Prostate gland (tissue), 2 donors: ENCODE measurements at regions not wholly inside any gene's neighbourhood (a gene's known extent, or its start where the extent isn't known, plus 50 kb on each side); places are given as distances from the start of the nearest gene placed in this dataset.
"Not testable (repeated sequence)": the region's sequence is repeated elsewhere in the genome, so short reads cannot be mapped to it uniquely, and the experiment has no call there.

Experiments
- DNase-seq: peaks from one replicate; pipeline ENCODE4 v3.0.0-alpha.2; 2019; ENCODE audit warnings: low spot score
- H3K27ac ChIP-seq, 2 donors: fragments of 200-600 bp; sonication (generic); 2 replicates each; pipeline ENCODE4 v1.5.1; 2017 to 2019
- H3K27me3 ChIP-seq: fragments of 200-600 bp; sonication (generic); replicated peaks from 2 replicates; pipeline ENCODE4 v1.5.1; 2019; ENCODE audit not compliant: insufficient read depth
- H3K36me3 ChIP-seq, 2 donors: fragments of 200-600 bp; sonication (generic); 1 replicate in 1 of 2; 2 replicates in 1 of 2; pipeline versions ENCODE4 v1.5.1 to v1.8.1; 2017 to 2019
- H3K4me1 ChIP-seq: fragments of 200-600 bp; sonication (generic); replicated peaks from 2 replicates; pipeline ENCODE4 v1.5.1; 2019
- H3K4me3 ChIP-seq, 2 donors: fragments of 200-600 bp; sonication (generic); 2 replicates each; pipeline ENCODE4 v1.5.1; 2017 to 2019
- H3K9me3 ChIP-seq: fragments of 200-600 bp; sonication (generic); 2 replicates; pipeline ENCODE4 v1.5.1; 2017
- POLR2A ChIP-seq: fragments of 450-650 bp; IDR thresholded peaks from one replicate; pipeline ENCODE4 v1.6.1; 2016; ENCODE audit warnings: antibody characterized with exemption, mild to moderate bottlenecking
- POLR2AphosphoS5 ChIP-seq: sonication (generic); formaldehyde crosslinking; IDR thresholded peaks from one replicate; pipeline ENCODE4 v1.6.1; 2017; ENCODE audit warnings: antibody characterized with exemption
- WGBS: methylation state at CpG from one replicate; pipeline ENCODE4 v1.1.5; 2018; 5-methylcytosine and 5-hydroxymethylcytosine counted together
- intact Hi-C: fragments of 100-400 bp; cut with DNase I; formaldehyde crosslinking; loops from one replicate; pipeline ENCODE4 v1.14.2; 2022
- TF ChIP-seq, protein P1 (sequence below), 4 experiments: fragments of 200-600 bp in 2 of 4; fragments of 450-650 bp in 2 of 4; sonication (generic) in 2 of 4; IDR thresholded peaks; 1 replicate in 3 of 4; 2 replicates in 1 of 4; pipeline ENCODE4 v1.5.1; 2016 to 2019; ENCODE audit warnings: antibody characterized with exemption in 4 of 4, mild to moderate bottlenecking in 2 of 4, moderate library complexity in 2 of 4

DNA sequence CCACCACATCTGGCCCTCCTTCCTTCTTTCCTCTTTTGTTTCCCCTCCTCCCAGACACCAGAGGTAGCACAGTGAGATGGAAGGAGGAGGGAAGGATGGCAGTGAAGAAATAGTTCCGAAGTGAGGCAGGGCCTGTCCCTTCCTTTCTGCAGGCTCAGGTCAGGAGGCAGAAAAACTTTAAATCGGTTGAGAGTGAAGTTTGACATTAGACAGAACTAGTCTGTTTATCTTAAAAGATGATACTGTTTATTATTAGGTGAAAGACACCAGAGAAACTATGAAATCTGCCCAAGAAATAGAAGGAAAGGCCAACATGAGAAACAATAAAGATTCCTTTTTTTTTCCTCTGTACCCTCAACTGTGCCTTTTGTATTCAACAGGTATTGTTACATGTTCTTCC is 670.3 kb downstream of the UTRN start:
- Histone ChIP-seq H3K27me3 (no peaks in the 10 kb centered on the region), H3K27ac (no peak overlapping the region), H3K9me3 (no peaks in the 10 kb centered on the region), H3K36me3 (no peaks in the 10 kb centered on the region), H3K4me3 (no peak overlapping the region), H3K4me1 (no peaks in the 10 kb centered on the region)
- 40% methylated on average over 2 of the region's 2 CpGs for WGBS
- intact Hi-C loops: no loop called here
- no peak for DNase-seq
- TF ChIP-seq POLR2AphosphoS5 (no peak), POLR2A (no peak)
- TF ChIP-seq, protein P1, sequence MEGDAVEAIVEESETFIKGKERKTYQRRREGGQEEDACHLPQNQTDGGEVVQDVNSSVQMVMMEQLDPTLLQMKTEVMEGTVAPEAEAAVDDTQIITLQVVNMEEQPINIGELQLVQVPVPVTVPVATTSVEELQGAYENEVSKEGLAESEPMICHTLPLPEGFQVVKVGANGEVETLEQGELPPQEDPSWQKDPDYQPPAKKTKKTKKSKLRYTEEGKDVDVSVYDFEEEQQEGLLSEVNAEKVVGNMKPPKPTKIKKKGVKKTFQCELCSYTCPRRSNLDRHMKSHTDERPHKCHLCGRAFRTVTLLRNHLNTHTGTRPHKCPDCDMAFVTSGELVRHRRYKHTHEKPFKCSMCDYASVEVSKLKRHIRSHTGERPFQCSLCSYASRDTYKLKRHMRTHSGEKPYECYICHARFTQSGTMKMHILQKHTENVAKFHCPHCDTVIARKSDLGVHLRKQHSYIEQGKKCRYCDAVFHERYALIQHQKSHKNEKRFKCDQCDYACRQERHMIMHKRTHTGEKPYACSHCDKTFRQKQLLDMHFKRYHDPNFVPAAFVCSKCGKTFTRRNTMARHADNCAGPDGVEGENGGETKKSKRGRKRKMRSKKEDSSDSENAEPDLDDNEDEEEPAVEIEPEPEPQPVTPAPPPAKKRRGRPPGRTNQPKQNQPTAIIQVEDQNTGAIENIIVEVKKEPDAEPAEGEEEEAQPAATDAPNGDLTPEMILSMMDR (IDR thresholded peaks at IDR 0.05): no peak

DNA sequence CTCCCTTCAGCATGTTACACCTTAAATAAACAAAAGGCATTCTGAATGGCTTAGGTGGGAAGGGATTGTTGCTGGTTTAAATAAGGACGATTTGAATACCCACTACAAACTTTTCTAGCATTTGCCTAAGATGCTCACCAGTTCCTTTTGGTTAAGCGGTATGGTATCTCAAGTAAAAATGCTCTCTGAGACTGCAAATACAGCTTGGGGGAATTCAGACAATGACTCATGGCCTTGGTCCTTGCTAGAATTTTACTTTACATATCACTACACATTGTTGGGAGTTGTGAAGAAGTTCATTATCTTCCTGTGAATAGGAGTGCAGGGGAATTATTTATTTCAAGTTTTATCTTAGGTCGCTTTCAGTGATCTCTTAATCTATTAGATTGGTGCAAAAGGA is 670.7 kb downstream of the UTRN start:
- no peak for TF ChIP-seq POLR2A
- TF ChIP-seq, protein P1 (IDR thresholded peaks at IDR 0.05): no peak
- TF ChIP-seq POLR2AphosphoS5: no peak
- 80% methylated on average over 3 of the region's 3 CpGs for WGBS

DNA sequence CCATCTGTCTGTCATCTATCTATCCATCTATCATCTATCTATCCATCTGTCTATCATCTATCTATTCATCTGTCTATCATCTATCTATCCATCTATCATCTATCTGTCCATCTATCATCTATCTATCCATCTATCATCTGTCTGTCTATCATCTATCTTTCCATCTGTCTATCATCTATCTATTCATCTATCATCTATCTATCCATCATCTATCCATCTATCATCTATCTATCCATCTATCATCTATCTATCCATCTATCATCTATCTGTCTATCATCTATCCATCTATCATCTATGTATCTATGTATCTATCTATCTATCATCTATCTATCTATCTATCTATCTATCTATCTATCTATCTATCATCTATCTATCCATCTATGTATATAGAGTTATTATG is 671.6 kb downstream of the UTRN start:
- H3K4me3 ChIP-seq, H3K9me3 ChIP-seq, intact Hi-C loops, H3K27ac ChIP-seq, H3K36me3 ChIP-seq, H3K4me1 ChIP-seq, DNase-seq, H3K27me3 ChIP-seq: not testable (repeated sequence)

More for the DNA sequence above, 670.7 kb downstream of the UTRN start:
- Histone ChIP-seq H3K27me3 (no peaks in the 10 kb centered on the region), H3K4me1 (no peaks in the 10 kb centered on the region), H3K4me3 (no peak overlapping the region), H3K27ac (no peak overlapping the region), H3K9me3 (no peaks in the 10 kb centered on the region), H3K36me3 (no peaks in the 10 kb centered on the region)
- no peak for DNase-seq
- intact Hi-C loops: no loop called here

DNA sequence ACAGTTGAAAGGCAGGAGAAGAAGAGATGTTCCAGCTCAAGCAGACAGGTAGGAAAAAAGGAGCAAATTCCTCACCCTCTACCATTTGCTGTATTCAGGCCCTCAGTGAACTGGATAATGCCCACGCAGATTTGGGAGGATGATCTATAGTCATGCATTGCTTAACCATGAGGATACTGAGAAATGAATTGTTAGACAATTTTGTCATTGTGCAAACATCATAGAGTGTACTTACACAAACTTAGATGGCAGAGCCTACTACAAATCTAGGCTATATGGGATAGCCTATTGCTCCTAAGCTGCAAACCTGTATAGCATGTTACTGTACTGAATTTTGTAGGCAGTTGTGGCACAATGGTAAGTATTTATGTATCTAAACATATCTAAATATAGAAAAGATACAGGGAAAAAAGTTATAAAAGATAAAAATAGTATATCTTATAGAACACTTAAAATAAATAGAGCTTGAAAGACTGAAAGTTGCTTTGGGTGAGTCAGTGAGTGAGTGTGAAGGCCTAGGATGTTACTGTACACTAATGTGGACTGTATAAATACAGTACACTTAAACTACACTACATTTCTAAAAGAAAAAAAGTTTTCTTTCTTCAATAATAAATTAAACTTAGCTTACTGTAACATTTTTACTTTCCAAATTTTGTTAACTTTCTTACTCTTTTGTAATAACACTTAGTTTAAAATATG is 672.3 kb downstream of the UTRN start:
- Histone ChIP-seq H3K9me3 (no peaks in the 10 kb centered on the region), H3K4me1 (no peaks in the 10 kb centered on the region), H3K4me3 (no peak overlapping the region), H3K27me3 (no peaks in the 10 kb centered on the region), H3K36me3 (no peaks in the 10 kb centered on the region), H3K27ac (no peak overlapping the region)
- TF ChIP-seq, protein P1 (IDR thresholded peaks at IDR 0.05): no peak
- no peak for TF ChIP-seq POLR2A
- no peak for TF ChIP-seq POLR2AphosphoS5
- intact Hi-C loops: no loop called here
- 100% methylated on average over 1 of the region's 1 CpG for WGBS
- no peak for DNase-seq

DNA sequence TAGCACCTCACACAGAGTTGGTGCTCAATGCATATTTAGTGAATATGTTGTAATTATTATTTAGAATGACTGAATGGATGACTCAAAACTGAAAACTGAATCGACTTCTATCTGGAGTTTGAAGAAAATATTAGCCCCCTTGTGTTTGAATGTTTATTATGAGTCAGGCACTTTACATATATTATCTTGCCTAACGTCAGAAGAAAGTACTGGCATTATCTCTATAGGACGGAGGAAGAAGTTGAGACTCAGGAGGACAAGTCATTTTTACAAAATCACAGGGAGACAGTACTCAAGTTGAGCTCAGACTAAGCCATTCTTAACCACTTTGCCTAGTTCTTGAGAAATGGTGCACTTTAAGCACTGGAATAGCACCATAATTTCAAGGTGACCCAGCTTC is 684.0 kb downstream of the UTRN start:
- no peaks in the 10 kb centered on the region for H3K4me1 ChIP-seq
- no peak for TF ChIP-seq POLR2A
- TF ChIP-seq, protein P1 (IDR thresholded peaks at IDR 0.05): no peak
- TF ChIP-seq POLR2AphosphoS5: no peak
- WGBS: 83% methylated on average over 3 of the region's 3 CpGs
- intact Hi-C loops: no loop called here
- H3K27ac ChIP-seq: no peak overlapping the region
- no peaks in the 10 kb centered on the region for H3K36me3 ChIP-seq
- no peak for DNase-seq
- no peak overlapping the region for H3K4me3 ChIP-seq
- H3K27me3 ChIP-seq: no peaks in the 10 kb centered on the region
- H3K9me3 ChIP-seq: no peaks in the 10 kb centered on the region
